A673 (cell line): ENCODE measurements at regions not wholly inside any gene's neighbourhood (a gene's known extent, or its start where the extent isn't known, plus 50 kb on each side); places are given as distances from the start of the nearest gene placed in this dataset.

Experiments used
- CTCF ChIP-seq: fragments of 300-800, 200-600 bp; sonication (generic); conservative IDR thresholded peaks from 2 replicates; pipeline ENCODE4 v1.5.1; 2017; ENCODE audit warnings: low read depth, mild to moderate bottlenecking, antibody characterized with exemption, low read length, moderate library complexity, mixed read lengths
- EZH2 ChIP-seq: fragments of 200-600 bp; sonication (generic); IDR thresholded peaks from 2 replicates; pipeline ENCODE4 v1.6.1; 2017; ENCODE audit warnings: borderline replicate concordance, low read depth, mild to moderate bottlenecking, mixed read lengths, antibody characterized with exemption, low read length; ENCODE audit not compliant: poor library complexity, severe bottlenecking

DNA sequence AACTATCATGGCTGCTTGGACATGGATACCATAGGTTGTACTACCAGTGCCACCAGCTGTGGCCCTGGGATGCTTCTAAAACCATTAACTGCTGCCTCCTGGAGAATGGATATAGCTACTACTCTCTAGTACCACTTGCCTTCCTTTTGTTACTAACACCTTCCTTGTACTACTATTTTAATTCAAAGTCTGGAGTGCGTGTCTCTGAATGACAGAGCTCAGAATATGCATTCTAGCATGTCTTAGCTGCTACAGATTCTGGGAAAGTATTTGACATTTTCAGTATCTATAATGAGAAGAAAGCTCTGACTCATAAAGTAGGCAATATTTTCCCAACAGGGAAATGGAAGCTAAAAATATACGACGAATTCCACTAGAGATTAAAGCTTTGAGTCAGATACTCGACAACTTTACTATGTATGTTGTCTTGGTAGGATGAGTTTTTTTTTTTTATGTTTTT, 112.3 kb downstream of the PFDN4 start:
- TF ChIP-seq CTCF (no peak), EZH2 (no peak)
